ENCODE measurements at regions not wholly inside any gene's neighbourhood (a gene's known extent, or its start where the extent isn't known, plus 50 kb on each side); places are given as distances from the start of the nearest gene placed in this dataset.

GRCh38 chr5:152070591-152070990, 145.9 kb upstream of the GLRA1 start:
- TF ChIP-seq POLR2AphosphoS5 (IDR thresholded peaks at IDR 0.05) = no peak
- no peak for TF ChIP-seq POLR2A (IDR thresholded peaks at IDR 0.05)

Measured in gastroesophageal sphincter (tissue), 2 donors.